ENCODE measurements at regions not wholly inside any gene's neighbourhood (a gene's known extent, or its start where the extent isn't known, plus 50 kb on each side); places are given as distances from the start of the nearest gene placed in this dataset.

DNA sequence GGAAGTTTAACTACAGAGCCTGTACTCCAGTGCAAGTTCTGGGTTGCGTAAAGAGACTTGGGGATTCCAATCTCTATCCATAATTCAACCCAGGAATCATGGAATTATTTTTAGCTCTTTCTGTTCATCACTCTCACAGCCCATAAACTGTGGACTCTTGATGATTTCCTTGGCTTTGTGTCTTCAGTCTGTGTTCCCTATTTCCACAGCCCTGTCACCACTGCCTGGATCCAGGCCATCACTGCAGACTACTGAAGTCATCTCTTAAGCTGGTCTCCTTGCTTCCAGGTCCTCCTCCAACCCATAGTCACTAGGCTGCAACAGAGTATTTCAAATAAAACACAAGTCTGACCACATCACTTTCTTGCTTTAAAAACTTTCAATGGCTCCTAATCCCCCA lies 211.7 kb downstream of the PLK2 start:
- TF ChIP-seq, protein P1, sequence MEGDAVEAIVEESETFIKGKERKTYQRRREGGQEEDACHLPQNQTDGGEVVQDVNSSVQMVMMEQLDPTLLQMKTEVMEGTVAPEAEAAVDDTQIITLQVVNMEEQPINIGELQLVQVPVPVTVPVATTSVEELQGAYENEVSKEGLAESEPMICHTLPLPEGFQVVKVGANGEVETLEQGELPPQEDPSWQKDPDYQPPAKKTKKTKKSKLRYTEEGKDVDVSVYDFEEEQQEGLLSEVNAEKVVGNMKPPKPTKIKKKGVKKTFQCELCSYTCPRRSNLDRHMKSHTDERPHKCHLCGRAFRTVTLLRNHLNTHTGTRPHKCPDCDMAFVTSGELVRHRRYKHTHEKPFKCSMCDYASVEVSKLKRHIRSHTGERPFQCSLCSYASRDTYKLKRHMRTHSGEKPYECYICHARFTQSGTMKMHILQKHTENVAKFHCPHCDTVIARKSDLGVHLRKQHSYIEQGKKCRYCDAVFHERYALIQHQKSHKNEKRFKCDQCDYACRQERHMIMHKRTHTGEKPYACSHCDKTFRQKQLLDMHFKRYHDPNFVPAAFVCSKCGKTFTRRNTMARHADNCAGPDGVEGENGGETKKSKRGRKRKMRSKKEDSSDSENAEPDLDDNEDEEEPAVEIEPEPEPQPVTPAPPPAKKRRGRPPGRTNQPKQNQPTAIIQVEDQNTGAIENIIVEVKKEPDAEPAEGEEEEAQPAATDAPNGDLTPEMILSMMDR (IDR thresholded peaks at IDR 0.05): no peak
- TF ChIP-seq FOSL2 (IDR thresholded peaks at IDR 0.05; ENCODE audit: borderline replicate concordance, low read depth): no peak
- TF ChIP-seq, protein P2, sequence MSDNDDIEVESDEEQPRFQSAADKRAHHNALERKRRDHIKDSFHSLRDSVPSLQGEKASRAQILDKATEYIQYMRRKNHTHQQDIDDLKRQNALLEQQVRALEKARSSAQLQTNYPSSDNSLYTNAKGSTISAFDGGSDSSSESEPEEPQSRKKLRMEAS (IDR thresholded peaks at IDR 0.05; ENCODE audit: low read depth): no peak
- TF ChIP-seq RCOR1 (IDR thresholded peaks at IDR 0.05; ENCODE audit: low read length): no peak
- no peak for TF ChIP-seq YY1 (IDR thresholded peaks at IDR 0.05; ENCODE audit: low read depth)
- no peak for TF ChIP-seq JUND (IDR thresholded peaks at IDR 0.05)
- no peak for TF ChIP-seq EP300 (IDR thresholded peaks at IDR 0.05; ENCODE audit: borderline replicate concordance in 1 of 2, low read depth in 1 of 2, low read length in 1 of 2)
- TF ChIP-seq GATA2 (CRISPR knock-in tag; IDR thresholded peaks at IDR 0.05): no peak
- TF ChIP-seq MEF2A (IDR thresholded peaks at IDR 0.05; ENCODE audit: borderline replicate concordance, low read depth): no peak
- TF ChIP-seq POLR2AphosphoS5 (IDR thresholded peaks at IDR 0.05; ENCODE audit: low read depth, low read length): no peak
- TF ChIP-seq, protein P3, sequence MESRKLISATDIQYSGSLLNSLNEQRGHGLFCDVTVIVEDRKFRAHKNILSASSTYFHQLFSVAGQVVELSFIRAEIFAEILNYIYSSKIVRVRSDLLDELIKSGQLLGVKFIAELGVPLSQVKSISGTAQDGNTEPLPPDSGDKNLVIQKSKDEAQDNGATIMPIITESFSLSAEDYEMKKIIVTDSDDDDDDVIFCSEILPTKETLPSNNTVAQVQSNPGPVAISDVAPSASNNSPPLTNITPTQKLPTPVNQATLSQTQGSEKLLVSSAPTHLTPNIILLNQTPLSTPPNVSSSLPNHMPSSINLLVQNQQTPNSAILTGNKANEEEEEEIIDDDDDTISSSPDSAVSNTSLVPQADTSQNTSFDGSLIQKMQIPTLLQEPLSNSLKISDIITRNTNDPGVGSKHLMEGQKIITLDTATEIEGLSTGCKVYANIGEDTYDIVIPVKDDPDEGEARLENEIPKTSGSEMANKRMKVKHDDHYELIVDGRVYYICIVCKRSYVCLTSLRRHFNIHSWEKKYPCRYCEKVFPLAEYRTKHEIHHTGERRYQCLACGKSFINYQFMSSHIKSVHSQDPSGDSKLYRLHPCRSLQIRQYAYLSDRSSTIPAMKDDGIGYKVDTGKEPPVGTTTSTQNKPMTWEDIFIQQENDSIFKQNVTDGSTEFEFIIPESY (IDR thresholded peaks at IDR 0.05; ENCODE audit: borderline replicate concordance, low read depth): no peak
- no peak for TF ChIP-seq TAF1 (IDR thresholded peaks at IDR 0.05; ENCODE audit: borderline replicate concordance, low read depth, low read length)
- TF ChIP-seq SMC3 (IDR thresholded peaks at IDR 0.05; ENCODE audit: low read depth, low read length): no peak
